GM23248 (cell line): ENCODE measurements at regions not wholly inside any gene's neighbourhood (a gene's known extent, or its start where the extent isn't known, plus 50 kb on each side); places are given as distances from the start of the nearest gene placed in this dataset.

Experiments
- DNase-seq: peaks from one replicate; pipeline ENCODE4 v3.0.0-alpha.2; 2015
- H2AFZ ChIP-seq: fragments of 200-600 bp; sonication (generic); 2 replicates; pipeline ENCODE4 v1.6.1; 2016; ENCODE audit warnings: antibody characterized with exemption
- H3F3A ChIP-seq: fragments of 200-600 bp; sonication (generic); 2 replicates; pipeline ENCODE4 v1.6.1; 2016; ENCODE audit warnings: mild to moderate bottlenecking, antibody characterized with exemption, mixed run types; ENCODE audit not compliant: insufficient read depth
- H3K27ac ChIP-seq: fragments of 200-600 bp; sonication (generic); 2 replicates; pipeline ENCODE4 v1.5.1; 2016; ENCODE audit warnings: mild to moderate bottlenecking
- H3K27me3 ChIP-seq: fragments of 200-600 bp; sonication (generic); replicated peaks from 2 replicates; pipeline ENCODE4 v1.6.1; 2016; ENCODE audit warnings: mild to moderate bottlenecking; ENCODE audit not compliant: insufficient read depth
- H3K36me3 ChIP-seq: fragments of 200-600 bp; sonication (generic); 2 replicates; pipeline ENCODE4 v1.6.1; 2016; ENCODE audit warnings: low read depth, mild to moderate bottlenecking
- H3K4me1 ChIP-seq: fragments of 200-600 bp; sonication (generic); 2 replicates; pipeline ENCODE4 v1.6.1; 2016; ENCODE audit warnings: mild to moderate bottlenecking; ENCODE audit not compliant: insufficient read depth
- H3K4me2 ChIP-seq: fragments of 200-600 bp; sonication (generic); one replicate; pipeline ENCODE4 v1.6.1; 2016; ENCODE audit warnings: mild to moderate bottlenecking; ENCODE audit not compliant: unreplicated experiment
- H3K4me3 ChIP-seq: fragments of 200-600 bp; sonication (generic); 2 replicates; pipeline ENCODE4 v1.5.1; 2016; ENCODE audit warnings: mild to moderate bottlenecking
- H3K79me2 ChIP-seq: fragments of 200-600 bp; sonication (generic); 2 replicates; pipeline ENCODE4 v1.6.1; 2016; ENCODE audit warnings: mild to moderate bottlenecking; ENCODE audit not compliant: insufficient read depth
- H3K9ac ChIP-seq: fragments of 200-600 bp; sonication (generic); 2 replicates; pipeline ENCODE4 v1.6.1; 2016; ENCODE audit warnings: mild to moderate bottlenecking
- H3K9me2 ChIP-seq: fragments of 200-600 bp; sonication (generic); 2 replicates; pipeline ENCODE4 v1.6.1; 2016; ENCODE audit warnings: mixed run types, mild to moderate bottlenecking, moderate library complexity; ENCODE audit not compliant: insufficient read depth
- H3K9me3 ChIP-seq: fragments of 200-600 bp; sonication (generic); one replicate; pipeline ENCODE4 v1.6.1; 2017; ENCODE audit warnings: low read depth
- H4K20me1 ChIP-seq: fragments of 200-600 bp; sonication (generic); 2 replicates; pipeline ENCODE4 v1.6.0; 2016; ENCODE audit not compliant: insufficient read depth
- EZH2 ChIP-seq: fragments of 200-600 bp; sonication (generic); IDR thresholded peaks from 2 replicates; pipeline ENCODE4 v1.6.1; 2018; ENCODE audit warnings: antibody characterized with exemption, mild to moderate bottlenecking; ENCODE audit not compliant: insufficient read depth, poor library complexity, severe bottlenecking
- EZH2phosphoT487 ChIP-seq: fragments of 200-600 bp; sonication (generic); IDR thresholded peaks from 2 replicates; pipeline ENCODE4 v1.6.1; 2018; ENCODE audit warnings: antibody characterized with exemption, moderate library complexity, mild to moderate bottlenecking, low read depth; ENCODE audit not compliant: insufficient read depth
- WGBS, 2 experiments: methylation state at CpG; one replicate each; pipeline ENCODE4 v1.1.6; 2015 to 2017; ENCODE audit warnings: low lambda C conversion rate in 2 of 2, low coverage in 1 of 2; ENCODE audit errors: missing lambda C conversion rate in 2 of 2; 5-methylcytosine and 5-hydroxymethylcytosine counted together
- in situ Hi-C: fragments of 300-500 bp; cut with MboI; formaldehyde crosslinking; loops from 2 replicates; pipeline ENCODE4 v1.15.0; 2020

DNA sequence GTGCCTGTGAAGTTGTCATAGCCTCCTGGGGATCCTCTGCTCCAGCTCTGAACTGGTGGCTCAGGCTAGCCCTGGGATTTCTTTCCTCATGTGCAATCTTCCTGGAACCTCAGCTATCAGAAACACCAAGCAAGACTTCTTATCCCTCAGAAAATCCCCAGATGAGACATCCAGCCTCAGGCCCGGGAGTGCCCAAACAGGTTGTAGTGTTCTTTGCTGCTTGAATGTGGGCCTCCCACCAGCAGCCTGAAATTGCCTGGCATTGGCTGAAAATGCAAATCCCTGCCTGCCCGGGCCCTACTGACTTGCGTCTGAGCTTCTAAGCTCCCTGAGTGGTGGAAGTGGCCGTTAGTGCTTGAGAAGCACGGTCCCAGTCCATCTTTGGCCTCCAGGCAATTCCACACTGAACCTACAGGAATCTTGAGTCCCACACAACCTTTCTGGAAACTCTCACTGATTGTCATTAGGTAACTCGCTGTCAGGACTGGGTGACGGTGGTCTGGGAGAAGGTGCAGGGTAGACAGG lies 146.8 kb downstream of the ZBTB18 start:
- H3K9ac ChIP-seq: no peak overlapping the region
- no peak overlapping the region for H3K4me3 ChIP-seq
- no peak overlapping the region for H3K4me2 ChIP-seq
- H3K27me3 ChIP-seq: 0 out of 2 replicates have a peak, but pooled peaks cover 8% of the 10 kb centered on the region
- TF ChIP-seq EZH2 (no peak), EZH2phosphoT487 (no peak)
- in situ Hi-C loops: no loop called here
- DNase-seq: no peak
- H3K9me2 ChIP-seq: no peaks in the 10 kb centered on the region
- no peaks in the 10 kb centered on the region for H3F3A ChIP-seq
- no peaks in the 10 kb centered on the region for H3K36me3 ChIP-seq
- no peak overlapping the region for H2AFZ ChIP-seq
- H3K79me2 ChIP-seq: no peaks in the 10 kb centered on the region
- no peaks in the 10 kb centered on the region for H3K4me1 ChIP-seq
- WGBS, 2 experiments: 93 to 94% methylated on average over 7 of the region's 7 CpGs
- no peaks in the 10 kb centered on the region for H4K20me1 ChIP-seq
- H3K27ac ChIP-seq: no peak overlapping the region
- H3K9me3 ChIP-seq: no peaks in the 10 kb centered on the region

DNA sequence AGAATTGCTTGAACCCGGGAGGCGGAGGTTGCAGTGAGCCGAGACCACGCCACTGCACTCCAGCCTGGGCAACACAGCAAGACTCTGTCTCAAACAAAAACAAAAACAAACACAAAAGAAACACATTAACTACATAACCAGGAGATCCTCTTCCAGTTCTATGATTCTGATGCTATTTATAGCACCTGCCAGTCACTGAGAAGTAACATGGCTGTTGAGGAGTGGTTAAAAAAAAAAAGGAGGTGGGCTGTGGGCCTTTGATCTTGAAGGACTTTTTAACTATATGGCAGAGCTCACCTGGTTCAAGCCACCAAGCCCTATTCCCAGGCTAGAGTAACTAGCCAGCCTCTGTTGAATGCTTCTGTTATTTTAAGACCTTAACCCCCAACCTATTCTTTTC lies 148.8 kb downstream of the ZBTB18 start:
- Histone ChIP-seq H3K27me3 (no peaks in the 10 kb centered on the region), H3K9me3 (no peaks in the 10 kb centered on the region), H3K27ac (no peak overlapping the region), H3F3A (no peaks in the 10 kb centered on the region), H3K4me1 (no peaks in the 10 kb centered on the region), H3K9me2 (no peaks in the 10 kb centered on the region), H3K9ac (no peak overlapping the region), H3K36me3 (no peaks in the 10 kb centered on the region), H3K4me2 (no peak overlapping the region), H2AFZ (no peak overlapping the region), H3K4me3 (no peak overlapping the region), H4K20me1 (no peaks in the 10 kb centered on the region), H3K79me2 (no peaks in the 10 kb centered on the region)
- no peak for DNase-seq
- TF ChIP-seq EZH2 (no peak), EZH2phosphoT487 (no peak)
- 92 to 96% methylated on average over 4 of the region's 4 CpGs for WGBS, 2 experiments
- in situ Hi-C loops: no loop called here

DNA sequence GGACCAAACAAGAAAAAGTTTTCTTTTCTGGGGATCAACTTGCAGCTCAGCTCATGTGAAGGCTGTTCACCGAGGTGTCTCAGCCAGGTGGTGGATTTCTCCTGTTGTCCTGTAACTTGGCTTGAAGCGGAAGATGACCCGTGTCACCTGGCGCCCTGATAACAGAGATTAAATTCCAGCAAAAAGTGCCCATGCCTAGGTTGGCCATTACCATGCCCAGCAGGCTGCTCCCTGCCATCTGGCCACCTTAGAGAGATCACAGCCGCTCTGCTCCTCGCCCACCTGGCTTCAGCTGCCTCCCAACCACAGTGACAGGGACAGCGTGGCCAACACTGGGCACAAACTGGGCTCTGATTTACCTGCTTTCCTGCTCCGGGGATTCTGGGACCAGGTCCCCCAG lies 149.5 kb downstream of the ZBTB18 start:
- no peak overlapping the region for H3K9ac ChIP-seq
- H2AFZ ChIP-seq: no peak overlapping the region
- in situ Hi-C loops: no loop called here
- no peaks in the 10 kb centered on the region for H3K27me3 ChIP-seq
- H3K79me2 ChIP-seq: no peaks in the 10 kb centered on the region
- no peaks in the 10 kb centered on the region for H3K9me3 ChIP-seq
- no peak overlapping the region for H3K27ac ChIP-seq
- no peaks in the 10 kb centered on the region for H3F3A ChIP-seq
- H3K4me3 ChIP-seq: no peak overlapping the region
- H3K36me3 ChIP-seq: no peaks in the 10 kb centered on the region
- no peaks in the 10 kb centered on the region for H3K9me2 ChIP-seq
- DNase-seq: no peak
- 84 to 89% methylated on average over 8 of the region's 8 CpGs for WGBS, 2 experiments
- no peak overlapping the region for H3K4me2 ChIP-seq
- no peaks in the 10 kb centered on the region for H3K4me1 ChIP-seq
- H4K20me1 ChIP-seq: no peaks in the 10 kb centered on the region
- no peak for TF ChIP-seq EZH2
- no peak for TF ChIP-seq EZH2phosphoT487

DNA sequence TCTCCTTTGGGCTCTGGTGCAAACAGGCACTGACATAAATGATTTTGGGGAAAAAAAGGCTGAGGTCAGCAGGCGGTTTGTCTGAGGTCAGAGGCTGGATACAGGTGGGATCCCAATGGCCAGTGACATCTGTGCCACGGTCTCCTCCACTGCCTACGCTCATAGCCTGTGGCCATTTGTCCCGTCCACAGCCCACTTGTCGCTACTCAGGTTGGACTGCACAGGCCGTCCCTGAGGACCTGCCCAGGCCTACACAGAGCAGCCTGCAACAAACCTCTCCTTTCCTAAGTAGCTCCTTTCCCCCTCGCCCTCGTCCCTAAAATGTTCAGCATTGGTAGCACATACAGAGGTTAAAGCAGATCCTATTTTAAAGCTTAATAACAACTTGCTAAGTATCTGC lies 150.7 kb downstream of the ZBTB18 start:
- Histone ChIP-seq H3K4me2 (no peak overlapping the region), H3K4me1 (no peaks in the 10 kb centered on the region), H3F3A (no peaks in the 10 kb centered on the region), H3K9me2 (no peaks in the 10 kb centered on the region), H3K36me3 (no peaks in the 10 kb centered on the region), H3K9me3 (no peaks in the 10 kb centered on the region), H3K79me2 (no peaks in the 10 kb centered on the region), H3K9ac (no peak overlapping the region), H3K27me3 (no peaks in the 10 kb centered on the region), H3K27ac (no peak overlapping the region), H2AFZ (no peak overlapping the region), H3K4me3 (no peak overlapping the region), H4K20me1 (no peaks in the 10 kb centered on the region)
- 72 to 77% methylated on average over 8 of the region's 8 CpGs for WGBS, 2 experiments
- DNase-seq: no peak
- TF ChIP-seq EZH2phosphoT487 (no peak), EZH2 (no peak)
- in situ Hi-C loops: no loop called here

DNA sequence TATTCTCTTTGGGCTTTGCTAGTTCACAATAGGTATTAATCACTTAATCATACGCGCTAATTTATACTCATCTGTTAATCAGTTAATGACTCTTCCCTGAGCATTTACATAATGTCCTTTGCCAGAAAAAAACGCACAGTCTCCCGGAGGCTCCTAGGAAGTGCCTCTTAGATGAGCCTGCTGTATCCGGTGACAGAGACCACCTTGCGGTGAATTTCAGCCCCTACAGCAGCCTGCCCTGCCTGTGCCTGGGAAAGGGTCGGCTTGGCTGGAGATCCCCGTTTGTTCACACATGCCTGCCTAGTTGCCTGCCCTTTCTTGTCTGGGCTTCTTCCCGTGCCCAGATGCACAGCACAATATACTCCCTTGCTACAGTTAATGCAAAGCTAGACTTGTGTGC lies 152.9 kb downstream of the ZBTB18 start:
- Histone ChIP-seq H3K27ac (no peak overlapping the region), H3K27me3 (no peaks in the 10 kb centered on the region), H3K4me3 (no peak overlapping the region), H4K20me1 (no peaks in the 10 kb centered on the region), H3K79me2 (no peaks in the 10 kb centered on the region), H3K36me3 (no peaks in the 10 kb centered on the region), H3K4me1 (no peaks in the 10 kb centered on the region; the same call in 1 of the 2 replicates), H3K9me3 (no peaks in the 10 kb centered on the region), H3K9ac (no peak overlapping the region), H2AFZ (no peak overlapping the region), H3K9me2 (no peaks in the 10 kb centered on the region), H3F3A (no peaks in the 10 kb centered on the region), H3K4me2 (no peak overlapping the region)
- TF ChIP-seq EZH2 (no peak), EZH2phosphoT487 (no peak)
- in situ Hi-C loops: no loop called here
- no peak for DNase-seq
- 72 to 75% methylated on average over 9 of the region's 9 CpGs for WGBS, 2 experiments
